Duodenal mucosa (tissue), 2 donors: ENCODE measurements at regions not wholly inside any gene's neighbourhood (a gene's known extent, or its start where the extent isn't known, plus 50 kb on each side); places are given as distances from the start of the nearest gene placed in this dataset.

ENCODE experiments used
- H3K27ac ChIP-seq: one replicate; pipeline ENCODE4 v1.7.0; 2013; ENCODE audit warnings: low read depth, low read length
- H3K27me3 ChIP-seq, 2 donors: one replicate each; pipeline ENCODE4 v1.7.0; 2013; ENCODE audit warnings: low read length in 2 of 2, control low read depth in 1 of 2; ENCODE audit not compliant: insufficient read depth in 2 of 2, control insufficient read depth in 1 of 2
- H3K36me3 ChIP-seq, 2 donors: one replicate each; pipeline ENCODE4 v1.7.0; 2013; ENCODE audit warnings: low read length in 2 of 2, control low read depth in 1 of 2; ENCODE audit not compliant: insufficient read depth in 2 of 2, control insufficient read depth in 1 of 2
- H3K4me1 ChIP-seq, 2 donors: one replicate each; pipeline ENCODE4 v1.7.0; 2013; ENCODE audit warnings: low read length in 2 of 2, control low read depth in 1 of 2; ENCODE audit not compliant: insufficient read depth in 2 of 2, control insufficient read depth in 1 of 2
- H3K4me3 ChIP-seq, 2 donors: one replicate each; pipeline ENCODE4 v1.7.0; 2013; ENCODE audit warnings: low read length in 2 of 2, low read depth in 1 of 2
- H3K9ac ChIP-seq, 2 donors: one replicate each; pipeline ENCODE4 v1.7.0; 2013; ENCODE audit warnings: low read length in 2 of 2, low read depth in 1 of 2
- H3K9me3 ChIP-seq, 2 donors: one replicate each; pipeline ENCODE4 v1.7.0; 2013; ENCODE audit warnings: low read length in 2 of 2, control low read depth in 1 of 2; ENCODE audit not compliant: control insufficient read depth in 1 of 2

- no peak overlapping the region for H3K4me3 ChIP-seq
- H3K9ac ChIP-seq = no peak overlapping the region
- no peaks in the 10 kb centered on the region for H3K36me3 ChIP-seq
- no peak overlapping the region for H3K27ac ChIP-seq
- H3K4me1 ChIP-seq = no peaks in the 10 kb centered on the region
- H3K9me3 ChIP-seq = no peaks in the 10 kb centered on the region
- H3K27me3 ChIP-seq = no peaks in the 10 kb centered on the region
Observed at GRCh38 chr6:22010102-22010501, 286.7 kb downstream of the PRL start.

GRCh38 chr6:22015216-22015615, 281.6 kb downstream of the PRL start:
- no peaks in the 10 kb centered on the region for H3K36me3 ChIP-seq
- H3K27me3 ChIP-seq = no peaks in the 10 kb centered on the region
- H3K4me3 ChIP-seq = no peak overlapping the region
- no peaks in the 10 kb centered on the region for H3K9me3 ChIP-seq
- no peak overlapping the region for H3K27ac ChIP-seq
- no peak overlapping the region for H3K9ac ChIP-seq
- no peaks in the 10 kb centered on the region for H3K4me1 ChIP-seq

DNA sequence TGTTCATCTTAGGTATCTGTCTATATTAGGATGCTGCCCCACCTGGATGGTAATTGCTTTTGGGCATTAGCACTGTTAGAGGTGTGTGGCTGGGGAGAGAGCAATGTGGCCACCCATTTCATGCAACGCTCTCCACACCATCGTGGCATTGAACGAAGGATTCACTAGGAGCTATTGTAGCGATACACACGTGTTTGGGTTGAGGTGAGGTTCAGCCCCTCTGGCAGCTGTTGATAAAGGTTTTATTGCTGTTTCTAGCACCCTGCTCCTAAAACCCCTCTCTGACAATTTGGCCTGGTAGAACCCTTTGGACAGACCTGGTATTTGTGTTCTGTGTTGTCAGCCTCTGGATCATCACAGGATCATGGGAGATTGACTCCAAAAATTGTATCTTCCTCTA, 280.9 kb downstream of the PRL start:
- Histone ChIP-seq H3K4me3 (no peak overlapping the region), H3K36me3 (no peaks in the 10 kb centered on the region), H3K27ac (no peak overlapping the region), H3K9me3 (no peaks in the 10 kb centered on the region), H3K4me1 (no peaks in the 10 kb centered on the region), H3K27me3 (no peaks in the 10 kb centered on the region), H3K9ac (no peak overlapping the region)

- no peak overlapping the region for H3K9ac ChIP-seq
- H3K27ac ChIP-seq = no peak overlapping the region
- no peaks in the 10 kb centered on the region for H3K9me3 ChIP-seq
- no peaks in the 10 kb centered on the region for H3K36me3 ChIP-seq
- H3K27me3 ChIP-seq = no peaks in the 10 kb centered on the region
- H3K4me3 ChIP-seq = no peak overlapping the region
- H3K4me1 ChIP-seq = no peaks in the 10 kb centered on the region
Observed at GRCh38 chr6:22017272-22017671, 279.6 kb downstream of the PRL start.

GRCh38 chr6:22017766-22018165, 279.1 kb downstream of the PRL start:
- H3K4me3 ChIP-seq = no peak overlapping the region
- no peaks in the 10 kb centered on the region for H3K4me1 ChIP-seq
- H3K36me3 ChIP-seq = no peaks in the 10 kb centered on the region
- H3K9ac ChIP-seq = no peak overlapping the region
- no peak overlapping the region for H3K27ac ChIP-seq
- H3K27me3 ChIP-seq = no peaks in the 10 kb centered on the region
- H3K9me3 ChIP-seq = no peaks in the 10 kb centered on the region

- Histone ChIP-seq H3K4me3 (no peak overlapping the region), H3K9me3 (no peaks in the 10 kb centered on the region), H3K27me3 (no peaks in the 10 kb centered on the region), H3K4me1 (no peaks in the 10 kb centered on the region), H3K9ac (no peak overlapping the region), H3K27ac (no peak overlapping the region), H3K36me3 (no peaks in the 10 kb centered on the region)
Observed at GRCh38 chr6:22019857-22020256, 277.0 kb downstream of the PRL start.

- no peaks in the 10 kb centered on the region for H3K36me3 ChIP-seq
- no peak overlapping the region for H3K27ac ChIP-seq
- H3K4me3 ChIP-seq = no peak overlapping the region
- H3K9ac ChIP-seq = no peak overlapping the region
- H3K9me3 ChIP-seq = no peaks in the 10 kb centered on the region
- H3K4me1 ChIP-seq = peaks cover 0 to under 1% of the 10 kb centered on the region in 2 donors
- H3K27me3 ChIP-seq = no peaks in the 10 kb centered on the region
Observed at GRCh38 chr6:22020299-22021003, 276.4 kb downstream of the PRL start.

GRCh38 chr6:22021966-22022365, 274.9 kb downstream of the PRL start:
- H3K4me3 ChIP-seq = no peak overlapping the region
- no peak overlapping the region for H3K9ac ChIP-seq

DNA sequence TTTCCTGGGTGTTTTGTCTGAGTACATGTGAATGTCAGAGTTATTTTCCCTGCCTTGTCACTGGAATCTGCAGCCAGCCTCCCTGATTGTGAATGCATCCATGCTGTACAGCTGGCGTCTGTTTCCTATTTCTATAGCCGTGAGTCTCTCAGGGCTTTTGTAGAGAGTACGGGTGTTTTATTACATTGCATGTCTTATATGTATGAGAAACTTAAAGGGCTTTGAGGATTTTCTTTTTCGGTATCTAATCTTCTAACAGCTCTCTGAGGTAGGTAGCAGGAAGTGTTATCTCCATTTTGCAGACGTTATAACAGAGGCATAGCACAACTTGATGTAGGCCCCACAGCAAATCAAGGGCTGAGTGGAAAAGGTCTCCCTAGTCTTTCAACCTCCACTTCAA, 272.9 kb downstream of the PRL start:
- Histone ChIP-seq H3K36me3 (no peaks in the 10 kb centered on the region), H3K27me3 (no peaks in the 10 kb centered on the region), H3K27ac (no peak overlapping the region), H3K4me3 (no peak overlapping the region), H3K9ac (no peak overlapping the region), H3K4me1 (peaks cover 6 to 7% of the 10 kb centered on the region in 2 donors), H3K9me3 (no peaks in the 10 kb centered on the region)

More at GRCh38 chr6:22021966-22022365, 274.9 kb downstream of the PRL start:
- H3K27me3 ChIP-seq = no peaks in the 10 kb centered on the region
- no peaks in the 10 kb centered on the region for H3K9me3 ChIP-seq
- H3K36me3 ChIP-seq = no peaks in the 10 kb centered on the region
- H3K4me1 ChIP-seq = peaks cover 0 to 7% of the 10 kb centered on the region in 2 donors
- no peak overlapping the region for H3K27ac ChIP-seq

GRCh38 chr6:22024973-22025467, 271.8 kb downstream of the PRL start:
- H3K4me1 ChIP-seq = peaks cover 6 to 7% of the 10 kb centered on the region in 2 donors
- H3K36me3 ChIP-seq = no peaks in the 10 kb centered on the region
- no peak overlapping the region for H3K4me3 ChIP-seq
- H3K9me3 ChIP-seq = no peaks in the 10 kb centered on the region
- no peaks in the 10 kb centered on the region for H3K27me3 ChIP-seq
- peak overlapping the region; percentile 50 for H3K27ac ChIP-seq
- peak overlapping the region in 1 of 2 donors; percentile 9 for H3K9ac ChIP-seq
